COR-L47 (cell line): ENCODE measurements at regions not wholly inside any gene's neighbourhood (a gene's known extent, or its start where the extent isn't known, plus 50 kb on each side); places are given as distances from the start of the nearest gene placed in this dataset.
"Not testable (repeated sequence)": the region's sequence is repeated elsewhere in the genome, so short reads cannot be mapped to it uniquely, and the experiment has no call there.

Source experiments
- DNase-seq: peaks from one replicate; lab custom pipeline; 2025; lab: John Stamatoyannopoulos, UW

DNA sequence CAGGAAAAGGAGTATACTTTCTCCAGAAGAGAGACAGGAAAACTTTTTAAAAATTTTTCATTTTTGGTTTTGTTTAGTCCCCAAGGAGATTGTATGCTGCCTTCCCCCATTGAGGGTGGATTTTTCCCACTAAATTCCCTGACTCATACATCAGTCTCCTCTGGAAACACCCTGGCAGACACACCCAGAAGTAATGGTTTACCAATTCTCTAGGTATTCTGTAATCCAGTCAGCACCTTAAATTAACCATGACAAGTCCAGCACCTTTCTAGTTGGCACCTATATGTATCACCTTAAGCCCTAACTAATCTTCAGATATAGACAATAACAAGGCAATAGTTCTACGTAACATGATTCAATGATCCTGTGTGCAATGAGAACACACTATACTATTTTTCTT lies 165.9 kb upstream of the NPAP1 start:
- not testable (repeated sequence) for DNase-seq

GRCh38 chr15:24511598-24511997 lies 164.0 kb upstream of the NPAP1 start:
- not testable (repeated sequence) for DNase-seq

GRCh38 chr15:24518772-24519171 lies 156.8 kb upstream of the NPAP1 start:
- DNase-seq: not testable (repeated sequence)

DNA sequence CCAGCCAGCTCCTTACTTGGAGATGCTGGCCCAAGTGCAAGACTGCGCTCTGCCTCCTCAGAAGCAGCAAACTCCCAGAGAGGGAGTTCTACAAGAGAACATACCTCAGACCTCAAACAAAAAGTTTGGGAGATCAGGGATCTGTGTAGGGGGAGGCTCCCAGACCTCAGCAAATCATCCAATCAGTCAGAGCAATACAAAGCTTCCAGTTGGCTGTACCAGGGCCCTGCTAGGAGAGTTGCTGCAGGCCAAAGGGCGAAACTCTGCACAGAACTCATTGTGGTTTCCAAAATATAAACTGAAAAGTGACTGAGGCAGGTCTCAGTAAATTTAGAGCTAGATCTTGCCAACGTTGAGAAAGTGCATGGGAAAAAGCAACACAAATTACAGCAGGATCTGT lies 144.3 kb upstream of the NPAP1 start:
- not testable (repeated sequence) for DNase-seq

DNA sequence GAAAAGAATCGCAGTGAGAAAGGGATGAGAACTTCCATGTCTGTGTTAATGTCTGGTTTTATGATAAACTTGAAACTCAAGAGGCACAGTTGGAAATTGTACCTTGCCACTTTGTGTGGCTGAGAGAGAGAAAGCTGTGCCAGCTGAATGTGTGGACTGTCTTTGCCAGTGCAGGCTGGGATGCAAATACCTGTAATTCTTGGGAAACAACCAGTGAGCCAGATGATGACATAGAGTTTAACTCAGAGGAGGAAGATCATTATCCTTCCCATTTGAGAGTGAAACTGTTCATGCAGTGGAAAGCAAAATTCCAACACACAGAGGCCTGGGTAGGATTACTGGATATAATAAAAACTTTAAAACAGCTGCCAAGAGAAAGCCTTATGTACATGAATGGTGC lies 141.5 kb upstream of the NPAP1 start:
- DNase-seq: not testable (repeated sequence)

DNA sequence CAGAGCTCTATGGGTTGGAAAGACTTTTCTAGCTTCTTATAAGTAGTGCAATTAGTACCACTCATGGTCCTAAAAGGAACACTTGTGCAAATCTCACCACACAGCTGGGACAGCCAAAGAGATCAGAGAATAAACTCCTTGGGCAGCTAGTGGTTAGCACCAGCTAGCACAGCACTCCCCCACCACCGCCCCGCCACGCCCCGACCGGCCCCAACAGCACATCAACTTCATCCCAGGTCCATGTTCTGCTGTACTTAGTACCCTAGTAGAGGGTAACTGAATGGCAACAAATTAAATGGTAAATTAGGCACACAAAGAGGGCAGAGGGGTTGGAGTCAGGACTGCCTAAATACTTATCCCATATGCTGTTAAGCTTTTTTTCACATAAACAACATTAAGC lies 118.3 kb upstream of the NPAP1 start:
- DNase-seq: not testable (repeated sequence)

DNA sequence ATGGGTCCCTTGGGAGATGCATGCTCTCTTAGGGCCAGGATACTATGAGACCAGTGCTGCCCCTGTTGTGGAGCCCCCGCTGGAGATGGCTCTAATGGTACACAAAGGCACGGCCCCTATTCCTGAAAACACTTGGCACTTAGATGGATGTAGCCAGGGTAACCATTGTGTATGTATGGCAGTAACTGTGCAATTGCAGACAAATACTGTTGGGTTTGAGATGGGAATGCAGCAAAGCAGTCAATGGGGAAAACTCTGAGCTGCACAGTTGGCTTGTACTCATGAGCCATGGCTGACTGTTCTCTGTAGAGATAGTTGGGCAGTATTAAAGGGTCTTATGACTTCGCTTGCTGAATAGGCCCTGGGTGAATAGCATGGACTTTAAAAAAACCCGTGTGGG lies 67.9 kb upstream of the NPAP1 start:
- DNase-seq: no peak

- no peak for DNase-seq
Measured at GRCh38 chr15:24617646-24618045, 57.9 kb upstream of the NPAP1 start.

DNA sequence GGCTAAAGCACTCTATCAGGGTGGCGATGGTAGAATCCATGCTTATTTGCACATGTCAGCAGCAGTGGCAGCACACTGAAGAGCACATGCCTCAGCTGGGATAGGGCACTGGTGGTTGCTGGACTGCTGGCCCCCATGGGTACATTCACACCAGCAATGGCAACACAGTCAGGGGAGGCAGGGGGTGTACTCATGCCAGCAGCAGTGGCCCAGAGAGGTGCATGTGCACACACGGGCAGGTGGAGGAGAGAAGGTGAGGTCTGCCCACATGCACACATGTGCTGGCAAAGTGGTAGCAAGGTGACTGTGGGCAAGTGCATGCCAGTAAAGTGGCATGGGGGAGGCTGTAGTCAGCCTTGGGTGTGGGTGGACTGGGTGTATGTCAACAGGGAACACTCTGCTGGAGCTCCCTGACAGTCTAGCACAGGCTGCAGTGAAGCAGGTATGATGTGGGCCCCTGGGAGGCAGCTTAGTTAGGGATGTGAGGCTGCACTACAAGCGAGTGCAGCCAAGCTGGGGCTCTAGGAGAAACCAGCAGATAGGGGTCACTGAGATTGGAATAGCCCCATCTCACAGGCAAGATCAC lies 53.9 kb upstream of the NPAP1 start:
- no peak for DNase-seq
